K562 (cell line): ENCODE measurements at regions not wholly inside any gene's neighbourhood (a gene's known extent, or its start where the extent isn't known, plus 50 kb on each side); places are given as distances from the start of the nearest gene placed in this dataset.

ENCODE experiments used
- ATAC-seq: fragments of 200-7000 bp; cut with Tn5 transposase; 3 replicates; pipeline ENCODE4 v1.9.1; 2020; ENCODE audit warnings: moderate library complexity
- BruUV-seq: library from RNA; stranded (reverse); fragments of 400-500 nt; replicated peaks from 2 replicates; lab custom pipeline; 2021; lab: Mats Ljungman, UMichigan
- CTCF ChIA-PET: fragments of 300-600 bp; formaldehyde crosslinking; extraction: SDS; loops from one replicate; lab custom pipeline; 2021; ENCODE audit warnings: low intra/inter-chr PET ratio; lab: Yijun Ruan, JAX
- POLR2A ChIA-PET: fragments of 300-600, 350-650 bp; sonication (Branson Sonifier 250); formaldehyde crosslinking; extraction: SDS; loops from one replicate; lab custom pipeline; 2021; ENCODE audit warnings: antibody characterized with exemption, inconsistent platforms; lab: Yijun Ruan, JAX
- DNase-seq, 4 experiments: peaks; one replicate each; pipeline versions ENCODE4 v3.0.0 to v3.0.0-alpha.2; 2011 to 2018; ENCODE audit warnings: low spot score in 3 of 4, mixed read lengths in 3 of 4; ENCODE audit errors: extremely low read depth in 1 of 4
- FAIRE-seq: peaks from 2 replicates; lab custom pipeline; 2011; peaks lifted over from hg19 to GRCh38; lab: Jason Lieb, UNC
- H2AFZ ChIP-seq: 2 replicates; pipeline ENCODE4 v1.6.0; 2011; ENCODE audit warnings: low read depth, low read length, control low read depth, inconsistent platforms
- H3K27ac ChIP-seq: fragments of 200-600 bp; 3 replicates; pipeline ENCODE4 v1.8.0; 2011; ENCODE audit warnings: low read depth, mild to moderate bottlenecking, control low read depth, inconsistent platforms, low read length, moderate library complexity, mixed read lengths; ENCODE audit errors: extremely low read depth
- H3K27me3 ChIP-seq, 2 experiments: fragments of 300-600 bp in 1 of 2; 2 replicates in 1 of 2; 3 replicates in 1 of 2; pipeline versions ENCODE4 v1.6.0 to v1.8.0; 2011; ENCODE audit warnings: inconsistent platforms in 2 of 2, low read length in 2 of 2, mild to moderate bottlenecking in 1 of 2, mixed read lengths in 1 of 2, moderate library complexity in 1 of 2; ENCODE audit not compliant: control insufficient read depth in 2 of 2, insufficient read depth in 2 of 2
- H3K36me3 ChIP-seq: fragments of 300-600 bp; 3 replicates; pipeline ENCODE4 v1.8.0; 2011; ENCODE audit warnings: mild to moderate bottlenecking, low read length, inconsistent platforms; ENCODE audit not compliant: control insufficient read depth, insufficient read depth
- H3K4me1 ChIP-seq, 2 experiments: fragments of 200-600 bp in 1 of 2; replicated peaks in 1 of 2; 2 replicates in 1 of 2; 3 replicates in 1 of 2; pipeline versions ENCODE4 v1.5.1 to v1.8.0; 2011; ENCODE audit warnings: inconsistent platforms in 2 of 2, low read length in 2 of 2, mild to moderate bottlenecking in 1 of 2, mixed read lengths in 1 of 2, moderate library complexity in 1 of 2; ENCODE audit not compliant: control insufficient read depth in 2 of 2, insufficient read depth in 2 of 2
- H3K4me2 ChIP-seq: 2 replicates; pipeline ENCODE4 v1.6.1; 2011; ENCODE audit warnings: low read length, control low read depth, inconsistent platforms, mixed read lengths; ENCODE audit not compliant: insufficient read depth
- H3K4me3 ChIP-seq: fragments of 200-600 bp; sonication (generic), shearing (Covaris generic); 2 replicates; pipeline ENCODE4 v1.5.1; 2016; ENCODE audit warnings: control low read depth, inconsistent platforms
- H3K79me2 ChIP-seq: fragments of 200-600 bp; 3 replicates; pipeline ENCODE4 v1.8.0; 2011; ENCODE audit warnings: low read length, inconsistent platforms; ENCODE audit not compliant: control insufficient read depth, insufficient read depth
- H3K9ac ChIP-seq, 2 experiments: 2 replicates each; pipeline versions ENCODE4 v1.6.0 to v1.6.1; 2011; ENCODE audit warnings: low read depth in 2 of 2, low read length in 2 of 2, control low read depth in 1 of 2, inconsistent platforms in 1 of 2, mild to moderate bottlenecking in 1 of 2, mixed read lengths in 1 of 2; ENCODE audit not compliant: insufficient read depth in 1 of 2
- H3K9me1 ChIP-seq: one replicate; pipeline ENCODE4 v1.6.0; 2011; ENCODE audit warnings: inconsistent platforms, mild to moderate bottlenecking, low read length, moderate library complexity; ENCODE audit not compliant: control insufficient read depth, insufficient read depth
- H3K9me3 ChIP-seq: replicated peaks from 2 replicates; pipeline ENCODE4 v1.5.1; 2011; ENCODE audit warnings: low read depth, low read length, inconsistent platforms; ENCODE audit not compliant: control insufficient read depth, insufficient read depth
- H4K20me1 ChIP-seq: replicated peaks from 2 replicates; pipeline ENCODE4 v1.6.1; 2011; ENCODE audit warnings: low read length, inconsistent platforms, mixed read lengths; ENCODE audit not compliant: control insufficient read depth, insufficient read depth
- KAT7 ChIP-seq: sonication (generic); formaldehyde crosslinking; IDR thresholded peaks from 2 replicates; pipeline ENCODE4 v1.8.0; 2022; ENCODE audit warnings: missing genetic modification reagents, mild to moderate bottlenecking, borderline replicate concordance
- NEUROD1 ChIP-seq: fragments of 150-350 bp; IDR thresholded peaks from 2 replicates; pipeline ENCODE4 v1.6.1; 2014; ENCODE audit warnings: borderline replicate concordance, low read length, low read depth; ENCODE audit not compliant: partially characterized antibody
- RBM15 ChIP-seq: fragments of 200-400 bp; formaldehyde crosslinking; IDR thresholded peaks from 2 replicates; pipeline ENCODE4 v1.6.1; 2018; ENCODE audit warnings: mild to moderate bottlenecking, low read length, moderate library complexity; ENCODE audit not compliant: insufficient read depth
- SAP30 ChIP-seq: fragments of 200-600 bp; sonication (generic); IDR thresholded peaks from 2 replicates; pipeline ENCODE4 v1.6.1; 2012; ENCODE audit warnings: borderline replicate concordance, low read depth, mild to moderate bottlenecking, moderate library complexity, low read length, control low read depth, inconsistent platforms; ENCODE audit not compliant: insufficient read depth, poor library complexity, severe bottlenecking
- SNAPC5 ChIP-seq: fragments of 250-450 bp; sonication (Bioruptor Pico); IDR thresholded peaks from 2 replicates; pipeline ENCODE4 v1.8.0; 2021; ENCODE audit warnings: moderate library complexity, mild to moderate bottlenecking, inconsistent platforms
- YBX1 ChIP-seq: fragments of 450-650 bp; IDR thresholded peaks from 2 replicates; pipeline ENCODE4 v1.7.1; 2016; ENCODE audit warnings: mild to moderate bottlenecking
- ZNF133 ChIP-seq: fragments of 250-450 bp; sonication (Bioruptor Pico); IDR thresholded peaks from 2 replicates; pipeline ENCODE4 v1.4.0; 2020; ENCODE audit warnings: mild to moderate bottlenecking
- WGBS: fragments of 100-300 bp; shearing (Covaris generic); methylation state at CpG from one replicate; pipeline ENCODE4 v1.1.6; 2016; ENCODE audit warnings: low coverage, mixed read lengths; ENCODE audit not compliant: insufficient coverage; ENCODE audit errors: missing lambda C conversion rate; 5-methylcytosine and 5-hydroxymethylcytosine counted together
- in situ Hi-C: fragments of 300-500 bp; cut with MboI; formaldehyde crosslinking; loops from 4 replicates; pipeline ENCODE4 v1.15.0; 2018; ENCODE audit warnings: inconsistent platforms, mixed read lengths
- intact Hi-C: fragments of 100-400 bp; cut with micrococcal nuclease; formaldehyde crosslinking; loops from 2 replicates; pipeline ENCODE4 v1.14.2; 2022

GRCh38 chr18:73923866-73924265, 223.8 kb downstream of the FBXO15 start:
- no TSS peak for BruUV-seq
- DNase-seq = no peak

GRCh38 chr18:73920033-73920432, 227.6 kb downstream of the FBXO15 start:
- 0% methylated on average over 2 of the region's 2 CpGs for WGBS
- CTCF ChIA-PET = no interaction called here
- H3K9me3 ChIP-seq = no peaks in the 10 kb centered on the region

More at GRCh38 chr18:73923866-73924265, 223.8 kb downstream of the FBXO15 start:
- ChIA-PET CTCF (no interaction called here), POLR2A (no interaction called here)
- in situ Hi-C loops = no loop called here
- FAIRE-seq (no peak), ATAC-seq (no peak)
- Histone ChIP-seq H3K36me3 (no peaks in the 10 kb centered on the region), H3K27ac (no peak overlapping the region), H3K4me1 (no peaks in the 10 kb centered on the region), H4K20me1 (no peaks in the 10 kb centered on the region), H3K27me3 (no peaks in the 10 kb centered on the region), H3K9me1 (no peaks in the 10 kb centered on the region), H3K9ac (no peak overlapping the region), H3K9me3 (no peaks in the 10 kb centered on the region), H2AFZ (no peak overlapping the region), H3K4me3 (no peak overlapping the region), H3K79me2 (no peaks in the 10 kb centered on the region), H3K4me2 (no peak overlapping the region)
- intact Hi-C loops = no loop called here
- 0% methylated on average over 3 of the region's 3 CpGs for WGBS
- TF ChIP-seq ZNF133 (CRISPR knock-in tag) (no peak), SNAPC5 (CRISPR knock-in tag) (no peak), RBM15 (no peak), KAT7 (CRISPR knock-in tag) (no peak), SAP30 (no peak)
- TF ChIP-seq, all 486 proteins: peak for 0

More at GRCh38 chr18:73920033-73920432, 227.6 kb downstream of the FBXO15 start:
- H3K9ac ChIP-seq = no peak overlapping the region
- TF ChIP-seq NEUROD1 = no peak
- TF ChIP-seq YBX1 = no peak
- DNase-seq (no peak), FAIRE-seq (no peak), ATAC-seq (no peak)
- no peaks in the 10 kb centered on the region for H3K4me1 ChIP-seq
- no peaks in the 10 kb centered on the region for H3K36me3 ChIP-seq
- no peak overlapping the region for H3K4me2 ChIP-seq
- H3K27me3 ChIP-seq = no peaks in the 10 kb centered on the region
- H2AFZ ChIP-seq = no peak overlapping the region
- H4K20me1 ChIP-seq = no peaks in the 10 kb centered on the region
- no peaks in the 10 kb centered on the region for H3K9me1 ChIP-seq
- POLR2A ChIA-PET = no interaction called here
- BruUV-seq = no TSS peak
- no peaks in the 10 kb centered on the region for H3K79me2 ChIP-seq
- intact Hi-C loops (no loop called here), in situ Hi-C loops (no loop called here)
- no peak overlapping the region for H3K4me3 ChIP-seq
- no peak overlapping the region for H3K27ac ChIP-seq
